NT2/D1 (cell line): ENCODE measurements at regions not wholly inside any gene's neighbourhood (a gene's known extent, or its start where the extent isn't known, plus 50 kb on each side); places are given as distances from the start of the nearest gene placed in this dataset.

Experiments
- SUZ12 ChIP-seq: IDR thresholded peaks from 2 replicates; pipeline ENCODE4 v1.6.1; 2011; ENCODE audit not compliant: insufficient read length, insufficient read depth; ENCODE audit errors: extremely low read depth
- YY1 ChIP-seq: IDR thresholded peaks from 2 replicates; pipeline ENCODE4 v1.6.1; 2011; ENCODE audit not compliant: insufficient read length, insufficient read depth
- ZNF274 ChIP-seq: IDR thresholded peaks from 2 replicates; pipeline ENCODE4 v1.6.1; 2011; ENCODE audit warnings: mild to moderate bottlenecking, low read depth, low read length

DNA sequence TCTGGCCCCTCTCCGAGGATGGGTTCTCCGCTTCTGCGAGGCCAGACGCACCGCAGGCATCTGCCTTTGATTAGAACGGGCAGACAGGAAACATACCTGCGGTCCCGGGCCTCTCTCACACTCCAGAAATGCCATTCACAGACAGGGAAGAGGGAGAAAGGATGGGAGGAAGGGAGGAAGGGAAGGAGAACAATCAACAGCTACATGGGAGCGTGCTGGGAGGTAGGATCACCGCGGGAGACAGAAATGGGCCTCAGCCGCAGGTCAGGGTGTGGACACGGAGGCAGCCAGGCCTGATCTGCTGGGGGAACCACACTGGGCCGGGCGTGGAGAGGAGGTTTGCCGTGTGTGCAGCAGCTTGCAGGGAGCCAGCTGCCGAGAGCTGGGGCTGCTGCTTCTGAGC lies 90.7 kb upstream of the RGMA start:
- TF ChIP-seq YY1, result no peak
- TF ChIP-seq SUZ12, result no peak
- TF ChIP-seq ZNF274, result no peak
